HFFc6 (cell line): ENCODE measurements at regions not wholly inside any gene's neighbourhood (a gene's known extent, or its start where the extent isn't known, plus 50 kb on each side); places are given as distances from the start of the nearest gene placed in this dataset.

Source experiments
- DNase-seq: peaks from one replicate; pipeline ENCODE4 v3.0.0-alpha.2; 2018
- H3K27ac Mint-ChIP-seq: 2 replicates; pipeline ENCODE4 v1.8.0; 2020; ENCODE audit warnings: mild to moderate bottlenecking, mixed read lengths
- H3K27me3 Mint-ChIP-seq: 2 replicates; pipeline ENCODE4 v1.8.0; 2021; ENCODE audit warnings: mild to moderate bottlenecking, moderate library complexity, mixed read lengths; ENCODE audit not compliant: insufficient read depth
- H3K36me3 Mint-ChIP-seq: 2 replicates; pipeline ENCODE4 v1.8.0; 2021; ENCODE audit warnings: low read depth, mixed read lengths
- H3K4me1 Mint-ChIP-seq: 2 replicates; pipeline ENCODE4 v1.8.0; 2020; ENCODE audit warnings: low read depth, mixed read lengths
- H3K4me3 Mint-ChIP-seq: 2 replicates; pipeline ENCODE4 v1.8.0; 2020; ENCODE audit warnings: mild to moderate bottlenecking, moderate library complexity, mixed read lengths
- H3K9me3 Mint-ChIP-seq: 2 replicates; pipeline ENCODE4 v1.8.0; 2020; ENCODE audit warnings: mild to moderate bottlenecking, mixed read lengths
- TF ChIP-seq, protein P1 (sequence below): fragments of 200-600 bp; sonication (generic); IDR thresholded peaks from 2 replicates; pipeline ENCODE4 v1.5.0; 2021; ENCODE audit warnings: antibody characterized with exemption, mild to moderate bottlenecking

DNA sequence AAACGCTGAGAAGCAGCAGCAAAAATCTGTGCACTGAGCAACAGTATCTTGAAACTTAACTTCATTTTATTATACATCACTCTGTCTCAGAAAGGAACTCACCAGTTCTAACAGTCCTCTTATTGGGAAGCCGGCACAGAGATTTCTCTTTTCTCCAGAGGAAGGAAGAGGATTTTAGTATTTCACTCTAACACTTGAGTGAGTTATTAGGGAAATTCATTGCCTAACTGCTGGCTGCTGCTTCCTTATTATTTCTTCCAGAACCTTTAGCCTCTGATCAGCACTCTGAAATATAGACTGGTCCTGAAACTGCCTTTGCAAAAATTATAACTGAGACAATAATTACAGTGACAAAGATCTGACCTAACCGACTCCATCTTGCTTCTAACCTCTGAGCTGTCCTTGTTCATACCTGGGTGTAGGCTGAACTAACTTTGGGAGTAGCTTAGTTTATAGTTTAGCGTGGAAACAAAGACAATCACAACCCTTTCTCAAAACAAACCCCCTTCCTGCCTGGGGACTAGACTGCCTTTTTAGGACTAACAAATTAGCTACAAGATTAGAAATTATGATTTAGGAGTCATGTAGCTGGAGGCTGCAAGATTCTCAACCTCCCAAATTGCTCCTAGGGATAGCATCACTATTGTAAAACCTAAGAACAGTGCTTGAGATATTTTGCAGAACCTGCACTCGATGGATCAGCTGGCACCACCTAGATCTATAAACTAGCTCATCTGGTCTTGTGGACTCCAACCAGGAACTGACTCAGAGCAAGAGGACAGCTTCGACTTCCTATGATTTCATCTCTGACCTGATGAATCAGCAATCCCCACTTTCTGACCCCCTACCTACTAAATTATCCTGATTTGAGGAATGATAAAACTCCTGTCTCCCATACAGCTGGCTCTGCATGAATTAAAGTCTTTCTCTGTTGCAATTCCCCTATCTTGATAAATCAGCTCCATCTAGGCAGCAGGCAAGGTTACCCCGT, 117.5 kb downstream of the DYRK2 start:
- H3K4me1 Mint-ChIP-seq, result no peaks in the 10 kb centered on the region
- TF ChIP-seq, protein P1, sequence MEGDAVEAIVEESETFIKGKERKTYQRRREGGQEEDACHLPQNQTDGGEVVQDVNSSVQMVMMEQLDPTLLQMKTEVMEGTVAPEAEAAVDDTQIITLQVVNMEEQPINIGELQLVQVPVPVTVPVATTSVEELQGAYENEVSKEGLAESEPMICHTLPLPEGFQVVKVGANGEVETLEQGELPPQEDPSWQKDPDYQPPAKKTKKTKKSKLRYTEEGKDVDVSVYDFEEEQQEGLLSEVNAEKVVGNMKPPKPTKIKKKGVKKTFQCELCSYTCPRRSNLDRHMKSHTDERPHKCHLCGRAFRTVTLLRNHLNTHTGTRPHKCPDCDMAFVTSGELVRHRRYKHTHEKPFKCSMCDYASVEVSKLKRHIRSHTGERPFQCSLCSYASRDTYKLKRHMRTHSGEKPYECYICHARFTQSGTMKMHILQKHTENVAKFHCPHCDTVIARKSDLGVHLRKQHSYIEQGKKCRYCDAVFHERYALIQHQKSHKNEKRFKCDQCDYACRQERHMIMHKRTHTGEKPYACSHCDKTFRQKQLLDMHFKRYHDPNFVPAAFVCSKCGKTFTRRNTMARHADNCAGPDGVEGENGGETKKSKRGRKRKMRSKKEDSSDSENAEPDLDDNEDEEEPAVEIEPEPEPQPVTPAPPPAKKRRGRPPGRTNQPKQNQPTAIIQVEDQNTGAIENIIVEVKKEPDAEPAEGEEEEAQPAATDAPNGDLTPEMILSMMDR, result no peak
- H3K9me3 Mint-ChIP-seq, result no peaks in the 10 kb centered on the region
- DNase-seq, result peak; percentile 83
- H3K36me3 Mint-ChIP-seq, result no peaks in the 10 kb centered on the region
- H3K27ac Mint-ChIP-seq, result no peak overlapping the region
- H3K27me3 Mint-ChIP-seq, result no peaks in the 10 kb centered on the region
- H3K4me3 Mint-ChIP-seq, result no peak overlapping the region

DNA sequence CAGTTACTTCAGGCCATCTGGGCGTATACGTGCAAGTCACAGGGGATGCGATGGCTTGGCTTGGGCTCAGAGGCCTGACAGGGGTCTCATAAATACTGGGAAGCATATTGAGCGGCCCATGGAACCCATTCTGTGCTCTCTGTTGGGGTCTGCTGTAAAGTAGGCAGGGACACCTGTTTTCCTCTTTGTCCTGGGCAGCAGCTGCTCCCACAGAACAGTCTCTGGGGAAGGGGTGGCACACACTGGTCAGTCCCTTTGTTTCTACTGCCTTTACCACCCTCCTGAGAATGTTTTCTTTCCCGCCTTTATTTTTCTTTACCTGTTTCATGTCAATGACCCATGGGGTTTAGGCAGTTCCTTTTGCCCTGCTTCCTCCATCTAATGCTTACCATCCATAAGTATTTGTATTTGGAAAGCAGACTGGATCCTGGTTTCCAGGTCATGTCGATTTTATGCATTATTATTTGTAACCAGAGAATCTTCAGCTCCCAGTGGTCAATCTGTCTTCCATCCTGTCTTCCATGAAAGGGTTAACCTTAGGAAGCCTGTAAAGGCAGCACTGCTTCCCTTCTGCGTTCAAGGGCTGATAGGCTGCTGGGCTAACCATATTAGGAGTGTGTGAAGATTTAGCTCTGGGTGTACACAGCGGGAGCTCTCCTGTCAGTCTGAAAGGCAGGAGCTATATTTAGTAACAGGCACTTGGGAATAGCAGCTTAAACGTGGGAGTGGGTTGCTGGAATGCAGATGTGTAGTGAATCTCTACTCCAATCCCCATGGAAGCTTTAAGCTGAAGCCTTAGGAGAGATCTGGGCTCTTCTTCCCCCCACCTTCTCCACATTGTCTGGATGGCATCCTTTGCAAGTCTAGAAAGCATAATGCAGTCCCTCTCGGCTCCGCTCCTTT, 124.0 kb downstream of the DYRK2 start:
- H3K27ac Mint-ChIP-seq, result peak overlapping the region; percentile 44
- H3K36me3 Mint-ChIP-seq, result no peaks in the 10 kb centered on the region
- DNase-seq, result peak; percentile 31
- TF ChIP-seq, protein P1, result no peak
- no peaks in the 10 kb centered on the region; the same call in 1 of the 2 replicates for H3K27me3 Mint-ChIP-seq
- H3K4me1 Mint-ChIP-seq, result peaks cover 34% of the 10 kb centered on the region
- peak overlapping the region; percentile 10; the same call in 1 of the 2 replicates for H3K4me3 Mint-ChIP-seq
- H3K9me3 Mint-ChIP-seq, result no peaks in the 10 kb centered on the region

DNA sequence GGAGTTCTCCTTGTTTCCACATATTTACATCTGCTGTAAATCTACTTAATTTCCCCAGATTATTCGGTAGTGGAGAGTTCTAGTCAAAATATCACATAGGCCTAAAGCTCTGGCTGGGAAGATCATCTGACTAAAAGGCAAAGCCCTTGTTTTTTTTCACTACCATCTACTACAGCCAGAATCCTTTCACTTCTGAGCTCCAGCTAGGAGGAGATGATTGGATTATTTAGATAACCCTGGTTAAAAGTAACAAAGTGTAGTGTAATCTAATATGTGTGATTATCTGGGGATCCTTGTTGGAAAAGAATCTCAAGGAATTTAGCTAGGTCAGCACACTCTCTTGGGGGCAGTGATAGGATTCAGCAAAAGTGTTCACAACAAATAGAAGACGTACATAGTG, 125.4 kb downstream of the DYRK2 start:
- no peak for DNase-seq
- Mint-ChIP-seq H3K4me3 (peak overlapping the region; percentile 57; the same call in 1 of the 2 replicates), H3K9me3 (no peaks in the 10 kb centered on the region), H3K27ac (peak overlapping the region; percentile 72), H3K27me3 (no peaks in the 10 kb centered on the region; the same call in 1 of the 2 replicates), H3K36me3 (no peaks in the 10 kb centered on the region), H3K4me1 (peaks cover 34% of the 10 kb centered on the region)
- TF ChIP-seq, protein P1, result no peak

DNA sequence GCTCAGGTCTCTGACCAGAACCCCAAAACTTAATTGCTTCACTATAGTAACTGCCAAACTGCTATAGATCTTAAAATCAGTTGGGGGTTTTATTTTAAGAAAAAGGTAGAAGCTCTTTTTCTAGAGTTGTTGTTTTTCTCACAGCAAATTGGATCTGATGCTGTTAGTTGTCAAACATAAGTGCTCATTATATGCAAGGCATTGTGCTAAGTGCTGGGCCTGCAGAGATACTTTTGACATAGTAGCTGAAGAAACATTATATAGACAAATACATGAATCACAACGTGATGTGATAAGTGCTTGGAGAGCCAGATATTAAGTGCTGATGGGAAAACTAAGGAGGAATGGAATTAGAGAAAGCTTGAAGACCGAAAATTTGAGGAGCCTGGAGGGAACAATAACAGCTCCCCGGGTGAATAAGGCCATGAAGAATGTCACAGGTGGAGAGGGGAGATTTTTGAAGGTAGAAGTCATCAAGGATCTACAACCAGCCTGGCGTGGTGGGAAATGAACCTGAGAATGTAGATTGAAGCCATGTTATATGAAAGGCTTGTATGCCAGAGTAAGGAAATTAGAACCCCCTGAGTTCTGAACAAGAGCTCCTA, 126.5 kb downstream of the DYRK2 start:
- TF ChIP-seq, protein P1, result no peak
- no peaks in the 10 kb centered on the region; the same call in 1 of the 2 replicates for H3K27me3 Mint-ChIP-seq
- no peak overlapping the region for H3K27ac Mint-ChIP-seq
- DNase-seq, result no peak
- H3K9me3 Mint-ChIP-seq, result no peaks in the 10 kb centered on the region
- H3K36me3 Mint-ChIP-seq, result no peaks in the 10 kb centered on the region
- H3K4me3 Mint-ChIP-seq, result no peak overlapping the region
- H3K4me1 Mint-ChIP-seq, result peaks cover 34% of the 10 kb centered on the region

DNA sequence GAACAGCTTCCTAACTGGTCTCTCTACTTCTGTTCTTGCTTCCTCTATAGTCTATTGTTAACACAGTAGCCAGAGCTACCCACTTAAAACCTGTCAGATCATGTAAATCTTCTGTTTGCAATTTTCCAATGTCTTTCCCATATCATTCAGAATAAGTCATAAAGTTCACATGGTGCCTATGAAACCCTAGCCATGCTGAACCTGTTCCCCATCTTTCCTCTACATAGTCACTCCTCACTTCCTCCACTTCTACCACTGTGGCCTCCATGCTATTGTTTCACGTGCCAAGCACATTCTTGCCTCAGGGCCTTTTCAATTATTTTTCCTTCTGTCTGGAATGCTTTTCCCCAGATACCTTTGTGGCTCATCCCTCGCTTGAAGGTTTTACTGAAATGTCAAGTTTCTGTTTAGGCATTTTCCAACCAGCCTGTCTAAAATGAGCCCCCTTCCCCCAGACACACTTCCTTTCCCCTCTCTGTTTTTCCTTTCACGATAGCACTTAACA, 132.1 kb downstream of the DYRK2 start:
- DNase-seq, result no peak
- no peak overlapping the region for H3K4me3 Mint-ChIP-seq
- H3K27me3 Mint-ChIP-seq, result no peaks in the 10 kb centered on the region; the same call in 1 of the 2 replicates
- no peak overlapping the region for H3K27ac Mint-ChIP-seq
- no peaks in the 10 kb centered on the region for H3K9me3 Mint-ChIP-seq
- no peaks in the 10 kb centered on the region for H3K4me1 Mint-ChIP-seq
- no peaks in the 10 kb centered on the region for H3K36me3 Mint-ChIP-seq
- TF ChIP-seq, protein P1, result no peak
